Activated CD4-positive, alpha-beta T cell treated with anti-CD3 and anti-CD28 coated beads, Interleukin-2, amount 10 ng/mL, durations not matched to agents 24 days and 14 days (primary cell): ENCODE measurements at regions not wholly inside any gene's neighbourhood (a gene's known extent, or its start where the extent isn't known, plus 50 kb on each side); places are given as distances from the start of the nearest gene placed in this dataset.
"Not testable (repeated sequence)": the region's sequence is repeated elsewhere in the genome, so short reads cannot be mapped to it uniquely, and the experiment has no call there.

Source experiments
- DNase-seq: peaks from one replicate; pipeline ENCODE4 v3.0.0; 2022
- H3K27ac Mint-ChIP-seq: one replicate; pipeline ENCODE4 v1.8.0; 2022; ENCODE audit warnings: mild to moderate bottlenecking, mixed read lengths
- H3K27me3 Mint-ChIP-seq: one replicate; pipeline ENCODE4 v1.8.0; 2022; ENCODE audit warnings: mixed read lengths
- H3K36me3 Mint-ChIP-seq: one replicate; pipeline ENCODE4 v1.8.0; 2022; ENCODE audit warnings: low read depth, mild to moderate bottlenecking, mixed read lengths
- H3K4me1 Mint-ChIP-seq: one replicate; pipeline ENCODE4 v1.8.0; 2021; ENCODE audit warnings: mixed read lengths
- H3K4me3 Mint-ChIP-seq: one replicate; pipeline ENCODE4 v1.8.0; 2022; ENCODE audit warnings: mild to moderate bottlenecking, moderate library complexity, mixed read lengths
- H3K9me3 Mint-ChIP-seq: one replicate; pipeline ENCODE4 v1.8.0; 2021; ENCODE audit warnings: mixed read lengths
- intact Hi-C: fragments of 100-400 bp; cut with micrococcal nuclease; formaldehyde crosslinking; loops from one replicate; pipeline ENCODE4 v1.15.1; 2023

- no peak for DNase-seq
- no peak overlapping the region for H3K4me3 Mint-ChIP-seq
- no peaks in the 10 kb centered on the region for H3K9me3 Mint-ChIP-seq
- no peak overlapping the region for H3K27ac Mint-ChIP-seq
- H3K27me3 Mint-ChIP-seq, result no peaks in the 10 kb centered on the region
- H3K4me1 Mint-ChIP-seq, result peaks cover 6% of the 10 kb centered on the region
- intact Hi-C loops, result no loop called here
- H3K36me3 Mint-ChIP-seq, result no peaks in the 10 kb centered on the region
Observed at GRCh38 chr4:84146300-84146959, 352.7 kb downstream of the NKX6-1 start.

DNA sequence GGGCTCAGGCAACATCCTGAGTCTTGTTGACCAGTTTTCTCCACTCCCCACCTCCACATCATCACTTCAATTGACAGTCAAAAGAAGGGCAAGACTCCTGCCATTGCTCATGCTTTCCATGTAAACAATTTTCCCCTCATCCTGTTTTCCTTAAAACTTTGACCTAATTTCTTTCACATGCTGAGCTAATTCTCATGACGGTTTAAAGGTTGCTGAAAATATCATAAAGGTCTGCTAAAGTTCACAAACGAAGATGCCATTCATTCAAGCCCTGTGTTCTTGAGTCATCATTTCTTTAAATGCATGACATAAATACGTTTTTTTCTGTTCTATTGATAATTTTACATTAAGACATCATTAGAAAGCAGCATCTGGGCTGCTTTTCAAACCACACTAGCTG is 353.9 kb downstream of the NKX6-1 start:
- no peak for DNase-seq
- H3K36me3 Mint-ChIP-seq, result no peaks in the 10 kb centered on the region
- peaks cover 6% of the 10 kb centered on the region for H3K4me1 Mint-ChIP-seq
- intact Hi-C loops, result no loop called here
- no peaks in the 10 kb centered on the region for H3K9me3 Mint-ChIP-seq
- H3K4me3 Mint-ChIP-seq, result no peak overlapping the region
- no peak overlapping the region for H3K27ac Mint-ChIP-seq
- no peaks in the 10 kb centered on the region for H3K27me3 Mint-ChIP-seq

DNA sequence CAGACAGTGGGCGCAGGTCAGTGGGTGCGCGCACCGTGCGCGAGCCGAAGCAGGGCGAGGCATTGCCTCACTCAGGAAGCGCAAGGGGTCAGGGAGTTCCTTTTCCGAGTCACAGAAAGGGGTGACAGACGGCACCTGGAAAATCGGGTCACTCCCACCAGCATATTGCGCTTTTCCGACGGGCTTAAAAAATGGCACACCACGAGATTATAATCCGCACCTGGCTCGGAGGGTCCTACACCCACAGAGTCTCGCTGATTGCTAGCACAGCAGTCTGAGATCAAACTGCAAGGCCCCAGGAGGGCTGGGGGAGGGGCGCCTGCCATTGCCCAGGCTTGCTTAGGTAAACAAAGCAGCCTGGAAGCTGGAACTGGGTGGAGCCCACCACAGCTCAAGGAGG is 372.2 kb downstream of the NKX6-1 start:
- H3K4me1 Mint-ChIP-seq, H3K27ac Mint-ChIP-seq, H3K9me3 Mint-ChIP-seq, H3K36me3 Mint-ChIP-seq, intact Hi-C loops, DNase-seq, H3K27me3 Mint-ChIP-seq, H3K4me3 Mint-ChIP-seq: not testable (repeated sequence)

DNA sequence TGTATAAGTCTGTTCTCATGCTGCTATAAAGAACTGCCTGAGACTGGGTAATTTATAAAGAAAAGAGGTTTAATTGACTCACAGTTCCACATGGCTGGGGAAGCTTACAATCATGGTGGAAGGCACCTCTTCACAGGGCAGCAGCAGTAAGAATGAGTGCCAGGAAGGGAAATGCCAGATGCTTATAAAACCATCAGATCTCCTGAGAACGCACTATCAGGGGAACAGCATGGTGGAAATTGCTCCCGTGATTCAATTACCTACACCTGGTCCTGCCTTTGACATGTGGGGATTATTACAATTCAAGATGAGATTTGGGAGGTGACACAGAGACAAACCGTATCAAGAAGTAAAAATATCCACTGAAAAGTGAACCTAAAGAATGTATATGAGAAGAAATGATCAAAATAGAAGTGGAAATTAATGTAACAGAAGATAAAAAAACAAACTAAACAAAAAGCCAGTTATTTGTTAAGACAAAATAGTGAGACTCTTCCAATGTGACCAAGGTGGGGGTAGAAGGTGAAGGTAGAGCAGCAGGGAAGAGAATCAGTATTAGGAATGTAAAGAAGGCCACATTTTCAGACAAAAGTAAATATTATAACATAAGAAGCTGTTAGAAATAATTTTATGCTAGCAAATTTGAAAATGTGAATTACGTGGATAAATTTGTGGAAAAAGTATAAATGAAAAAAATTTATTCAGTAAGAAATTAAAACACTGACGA is 372.9 kb downstream of the NKX6-1 start:
- H3K9me3 Mint-ChIP-seq, result no peaks in the 10 kb centered on the region

GRCh38 chr4:84110040-84110439 is 389.1 kb downstream of the NKX6-1 start:
- Mint-ChIP-seq H3K27me3 (no peaks in the 10 kb centered on the region), H3K27ac (no peak overlapping the region), H3K4me1 (no peaks in the 10 kb centered on the region), H3K36me3 (no peaks in the 10 kb centered on the region), H3K4me3 (no peak overlapping the region), H3K9me3 (peaks cover 9% of the 10 kb centered on the region)
- intact Hi-C loops, result no loop called here
- DNase-seq, result no peak

More for the DNA sequence above, 372.9 kb downstream of the NKX6-1 start:
- Mint-ChIP-seq H3K36me3 (no peaks in the 10 kb centered on the region), H3K4me1 (no peaks in the 10 kb centered on the region), H3K27me3 (no peaks in the 10 kb centered on the region), H3K4me3 (no peak overlapping the region), H3K27ac (no peak overlapping the region)
- intact Hi-C loops, result no loop called here
- no peak for DNase-seq

DNA sequence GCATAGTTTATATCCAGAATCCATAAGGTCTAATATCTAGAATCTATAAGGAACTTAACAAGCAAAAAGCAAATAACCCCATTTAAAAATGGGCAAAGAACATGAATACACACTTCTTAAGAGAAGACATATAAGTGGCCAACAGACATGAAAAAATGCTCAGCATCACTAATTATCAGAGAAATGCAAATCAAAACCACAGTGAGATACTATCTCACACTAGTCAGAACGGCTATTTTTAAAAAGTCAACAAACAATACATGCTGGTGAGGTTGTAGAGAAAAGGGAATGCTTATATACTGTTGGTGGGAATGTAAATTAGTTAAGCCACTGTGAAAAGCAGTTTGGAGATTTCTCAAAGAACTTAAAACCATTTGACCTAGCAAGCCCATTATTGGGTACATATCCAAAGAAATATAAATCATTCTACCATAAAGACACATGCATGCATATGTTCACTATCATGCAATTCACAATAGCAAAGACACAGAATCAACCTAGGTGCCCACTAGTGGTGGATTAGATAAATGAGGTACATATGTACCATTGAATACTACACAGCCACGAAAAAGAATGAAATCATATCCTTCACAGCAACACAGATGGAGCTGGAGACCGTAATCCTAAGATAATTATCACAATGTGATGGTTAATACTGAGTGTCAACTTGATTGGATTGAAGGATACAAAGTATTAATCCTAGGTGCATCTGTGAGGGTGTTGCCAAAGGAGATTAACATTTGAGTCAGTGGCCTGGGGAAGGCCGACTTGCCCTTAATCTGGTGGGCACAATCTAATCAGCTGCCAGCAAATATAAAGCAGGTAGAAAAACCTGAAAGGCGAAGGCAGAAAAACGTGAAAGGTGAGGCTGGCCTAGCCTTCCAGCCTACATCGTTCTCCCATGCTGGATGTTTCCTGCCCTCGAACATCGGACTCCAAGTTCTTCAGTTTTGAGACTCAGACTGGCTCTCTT is 397.2 kb downstream of the NKX6-1 start:
- H3K27me3 Mint-ChIP-seq, H3K4me1 Mint-ChIP-seq, DNase-seq, H3K36me3 Mint-ChIP-seq, H3K9me3 Mint-ChIP-seq, H3K4me3 Mint-ChIP-seq, H3K27ac Mint-ChIP-seq, intact Hi-C loops: not testable (repeated sequence)

DNA sequence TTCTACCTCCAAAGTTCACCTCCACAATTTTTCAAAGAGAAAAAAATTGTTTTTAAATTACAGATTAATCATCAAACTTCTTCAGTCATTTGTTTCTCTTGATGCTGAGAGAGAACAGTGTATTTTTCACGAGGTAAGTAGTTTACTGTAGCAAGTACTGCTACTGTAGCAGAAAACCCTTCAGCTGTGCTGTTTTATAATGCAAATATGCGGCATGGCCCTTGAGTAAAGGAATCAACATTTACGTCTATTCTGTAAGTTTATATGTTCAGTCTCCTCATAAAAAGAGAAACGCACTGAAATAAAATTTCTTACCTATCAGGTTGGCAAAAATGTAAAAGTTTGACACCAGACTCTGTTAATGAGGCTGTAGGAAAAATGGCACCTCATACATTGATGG is 399.0 kb downstream of the NKX6-1 start:
- Mint-ChIP-seq H3K4me1 (no peaks in the 10 kb centered on the region), H3K27ac (no peak overlapping the region), H3K4me3 (no peak overlapping the region), H3K27me3 (no peaks in the 10 kb centered on the region), H3K36me3 (no peaks in the 10 kb centered on the region), H3K9me3 (no peaks in the 10 kb centered on the region)
- intact Hi-C loops, result no loop called here
- DNase-seq, result no peak

DNA sequence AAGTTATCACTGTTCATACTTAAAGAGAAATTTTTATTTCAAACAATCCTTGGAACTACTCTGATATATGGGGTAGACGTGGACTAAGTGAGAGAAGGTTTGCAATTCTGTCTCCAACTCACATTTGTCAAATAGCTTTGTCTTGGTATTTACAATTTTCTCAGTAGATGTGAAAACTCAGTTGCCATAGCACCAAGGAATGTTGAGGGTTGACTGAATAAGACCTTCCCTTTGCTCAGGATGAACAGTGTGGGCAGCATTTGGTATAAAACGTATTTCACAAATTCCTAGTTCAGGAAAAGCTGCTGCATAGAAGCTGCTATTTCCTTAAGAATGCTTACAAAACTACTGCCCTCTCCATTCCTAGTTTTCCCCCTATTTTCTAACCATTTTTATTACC is 399.5 kb downstream of the NKX6-1 start:
- no peaks in the 10 kb centered on the region for H3K9me3 Mint-ChIP-seq
- no peak for DNase-seq
- H3K4me3 Mint-ChIP-seq, result no peak overlapping the region
- no peak overlapping the region for H3K27ac Mint-ChIP-seq
- H3K36me3 Mint-ChIP-seq, result no peaks in the 10 kb centered on the region
- intact Hi-C loops, result no loop called here
- H3K27me3 Mint-ChIP-seq, result no peaks in the 10 kb centered on the region
- H3K4me1 Mint-ChIP-seq, result no peaks in the 10 kb centered on the region

DNA sequence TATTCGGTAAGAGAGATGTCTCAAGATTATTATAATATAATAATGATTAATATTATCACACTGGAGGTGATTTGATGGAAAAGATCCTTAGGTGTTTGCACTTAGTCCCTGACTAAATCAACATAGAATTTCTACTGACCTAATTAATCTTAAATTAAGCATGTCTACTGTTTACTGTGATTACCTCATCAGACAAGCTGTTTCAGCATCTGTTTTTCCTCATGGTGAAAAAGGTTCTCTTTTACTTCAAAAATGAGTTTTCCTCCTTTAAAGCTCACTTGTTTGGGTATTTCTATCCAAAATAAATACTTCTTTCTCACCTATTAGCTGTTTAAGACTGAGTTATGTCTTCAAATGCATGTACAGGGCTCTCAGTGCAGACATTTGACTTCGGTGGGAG is 407.8 kb downstream of the NKX6-1 start:
- Mint-ChIP-seq H3K4me1 (no peaks in the 10 kb centered on the region), H3K4me3 (no peak overlapping the region), H3K27me3 (no peaks in the 10 kb centered on the region), H3K36me3 (no peaks in the 10 kb centered on the region), H3K27ac (no peak overlapping the region), H3K9me3 (no peaks in the 10 kb centered on the region)
- no peak for DNase-seq
- intact Hi-C loops, result no loop called here

DNA sequence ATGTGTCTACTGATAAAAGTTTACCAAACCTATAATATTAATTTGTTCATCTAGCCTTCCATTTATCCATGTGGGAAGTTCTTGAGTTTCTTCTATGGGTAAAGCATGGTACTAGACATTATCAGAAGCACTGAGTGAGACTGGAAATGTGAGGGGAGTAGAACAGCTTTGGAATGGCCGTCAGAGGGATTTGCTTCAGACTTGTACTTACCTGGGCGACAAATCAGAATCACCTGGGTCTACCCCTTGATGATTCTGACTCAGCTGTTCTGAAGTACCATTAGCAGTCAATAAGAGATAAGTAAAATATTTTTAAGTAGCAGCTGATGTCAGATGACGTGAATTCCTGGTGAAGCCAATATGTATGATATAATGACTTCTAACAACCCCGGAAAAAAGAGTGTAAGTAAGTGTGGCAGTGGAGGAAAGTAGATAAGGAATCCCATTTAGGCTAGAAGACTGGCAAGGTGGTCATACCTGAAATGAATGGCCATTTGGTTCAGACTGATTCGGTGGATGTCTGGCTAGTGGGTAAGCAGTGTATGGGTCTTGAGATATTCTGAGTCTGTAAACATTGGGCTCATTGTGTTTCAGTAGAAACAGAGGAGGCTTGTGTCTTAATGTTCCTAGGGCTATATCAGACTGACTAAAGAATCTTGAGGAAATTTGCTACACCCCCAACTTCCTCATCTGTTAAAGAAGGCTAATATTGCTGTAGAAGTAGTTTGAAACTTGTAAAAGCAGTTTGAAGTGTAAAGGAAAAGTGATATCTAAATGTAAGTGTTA is 409.2 kb downstream of the NKX6-1 start:
- Mint-ChIP-seq H3K27ac (no peak overlapping the region), H3K4me1 (no peaks in the 10 kb centered on the region), H3K27me3 (no peaks in the 10 kb centered on the region), H3K4me3 (no peak overlapping the region), H3K9me3 (no peaks in the 10 kb centered on the region), H3K36me3 (no peaks in the 10 kb centered on the region)
- DNase-seq, result no peak
- intact Hi-C loops, result no loop called here

DNA sequence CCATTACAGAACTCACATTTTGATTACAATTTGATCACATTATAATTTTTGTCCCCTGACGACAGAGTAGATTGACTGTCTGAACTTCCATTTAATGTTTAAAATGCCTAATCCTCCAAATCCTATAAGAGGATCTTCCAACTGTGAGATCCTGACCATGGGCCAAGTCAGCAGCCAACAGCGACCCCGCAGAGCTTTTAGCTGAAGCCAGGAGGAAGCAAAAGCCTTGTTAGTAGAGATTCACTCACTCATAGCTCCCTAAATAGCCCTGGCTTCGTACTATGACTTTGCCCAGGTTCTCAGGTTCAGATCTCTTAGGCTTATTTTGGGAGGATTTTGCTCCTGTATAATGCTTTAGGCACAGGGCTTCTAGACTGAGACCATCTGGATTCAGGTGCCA is 413.1 kb downstream of the NKX6-1 start:
- H3K27me3 Mint-ChIP-seq, result no peaks in the 10 kb centered on the region
- intact Hi-C loops, result no loop called here
- DNase-seq, result no peak
- H3K27ac Mint-ChIP-seq, result no peak overlapping the region
- H3K4me1 Mint-ChIP-seq, result no peaks in the 10 kb centered on the region
- no peaks in the 10 kb centered on the region for H3K36me3 Mint-ChIP-seq
- H3K9me3 Mint-ChIP-seq, result no peaks in the 10 kb centered on the region
- no peak overlapping the region for H3K4me3 Mint-ChIP-seq

- Mint-ChIP-seq H3K9me3 (no peaks in the 10 kb centered on the region), H3K36me3 (no peaks in the 10 kb centered on the region), H3K27me3 (no peaks in the 10 kb centered on the region), H3K4me1 (no peaks in the 10 kb centered on the region), H3K27ac (no peak overlapping the region), H3K4me3 (no peak overlapping the region)
- no peak for DNase-seq
- intact Hi-C loops, result no loop called here
Observed at GRCh38 chr4:84070289-84070688, 428.8 kb downstream of the NKX6-1 start.

GRCh38 chr4:84063619-84064018 is 435.5 kb downstream of the NKX6-1 start:
- intact Hi-C loops, result no loop called here
- Mint-ChIP-seq H3K36me3 (no peaks in the 10 kb centered on the region), H3K4me3 (no peak overlapping the region), H3K4me1 (no peaks in the 10 kb centered on the region), H3K9me3 (no peaks in the 10 kb centered on the region), H3K27ac (no peak overlapping the region), H3K27me3 (no peaks in the 10 kb centered on the region)
- DNase-seq, result no peak
